Hepatocyte (in vitro differentiated cells): ENCODE measurements at regions not wholly inside any gene's neighbourhood (a gene's known extent, or its start where the extent isn't known, plus 50 kb on each side); places are given as distances from the start of the nearest gene placed in this dataset.

Experiments used
- DNase-seq: peaks from one replicate; pipeline ENCODE4 v3.0.0-alpha.2; 2016; ENCODE audit warnings: low spot score
- H2AFZ ChIP-seq: fragments of 200-600 bp; sonication (generic); 2 replicates; pipeline ENCODE4 v1.6.0; 2016; ENCODE audit warnings: antibody characterized with exemption, mild to moderate bottlenecking
- H3K27ac ChIP-seq: fragments of 200-600 bp; sonication (generic); 2 replicates; pipeline ENCODE4 v1.5.1; 2016; ENCODE audit warnings: mild to moderate bottlenecking
- H3K27me3 ChIP-seq: fragments of 200-600 bp; sonication (generic); 2 replicates; pipeline ENCODE4 v1.6.1; 2016
- H3K36me3 ChIP-seq: fragments of 200-600 bp; sonication (generic); replicated peaks from 2 replicates; pipeline ENCODE4 v1.5.1; 2016; ENCODE audit warnings: low read depth; ENCODE audit not compliant: insufficient read depth
- H3K4me1 ChIP-seq: fragments of 200-600 bp; sonication (generic); 2 replicates; pipeline ENCODE4 v1.5.1; 2016; ENCODE audit warnings: mild to moderate bottlenecking, moderate library complexity; ENCODE audit not compliant: insufficient read depth
- H3K4me2 ChIP-seq: fragments of 200-600 bp; sonication (generic); 2 replicates; pipeline ENCODE4 v1.6.0; 2016
- H3K4me3 ChIP-seq: fragments of 200-600 bp; sonication (generic); 2 replicates; pipeline ENCODE4 v1.5.1; 2016; ENCODE audit warnings: mild to moderate bottlenecking
- H3K79me2 ChIP-seq: fragments of 200-600 bp; sonication (generic); 2 replicates; pipeline ENCODE4 v1.6.0; 2017; ENCODE audit warnings: mild to moderate bottlenecking
- H3K9me2 ChIP-seq: fragments of 200-600 bp; sonication (generic); replicated peaks from 2 replicates; pipeline ENCODE4 v1.6.0; 2017; ENCODE audit warnings: mild to moderate bottlenecking; ENCODE audit not compliant: insufficient read depth
- H3K9me3 ChIP-seq: fragments of 200-600 bp; sonication (generic); 2 replicates; pipeline ENCODE4 v1.5.1; 2016; ENCODE audit warnings: low read depth, mild to moderate bottlenecking
- H4K20me1 ChIP-seq: fragments of 200-600 bp; sonication (generic); 2 replicates; pipeline ENCODE4 v1.6.0; 2016; ENCODE audit warnings: mild to moderate bottlenecking; ENCODE audit not compliant: insufficient read depth, poor library complexity, severe bottlenecking
- CTCF ChIP-seq: fragments of 200-600 bp; sonication (generic); IDR thresholded peaks from 2 replicates; pipeline ENCODE4 v1.5.1; 2016; ENCODE audit warnings: antibody characterized with exemption, mild to moderate bottlenecking; ENCODE audit not compliant: poor library complexity
- EZH2 ChIP-seq: fragments of 200-600 bp; sonication (generic); IDR thresholded peaks from 2 replicates; pipeline ENCODE4 v1.6.1; 2016; ENCODE audit warnings: antibody characterized with exemption, mild to moderate bottlenecking, borderline replicate concordance
- EZH2phosphoT487 ChIP-seq: fragments of 200-600 bp; sonication (generic); IDR thresholded peaks from one replicate; pipeline ENCODE4 v1.6.1; 2018; ENCODE audit warnings: antibody characterized with exemption, mild to moderate bottlenecking, low read depth, moderate library complexity; ENCODE audit not compliant: unreplicated experiment, severe bottlenecking
- WGBS: methylation state at CpG from one replicate; pipeline ENCODE4 v1.1.6; 2016; ENCODE audit warnings: low lambda C conversion rate; ENCODE audit errors: missing lambda C conversion rate; 5-methylcytosine and 5-hydroxymethylcytosine counted together

- H2AFZ ChIP-seq: no peak overlapping the region
- no peaks in the 10 kb centered on the region for H3K36me3 ChIP-seq
- no peaks in the 10 kb centered on the region for H4K20me1 ChIP-seq
- no peaks in the 10 kb centered on the region for H3K4me1 ChIP-seq
- no peak overlapping the region for H3K27ac ChIP-seq
- no peaks in the 10 kb centered on the region for H3K9me3 ChIP-seq
- H3K4me3 ChIP-seq: no peak overlapping the region
- H3K79me2 ChIP-seq: no peaks in the 10 kb centered on the region
- no peaks in the 10 kb centered on the region for H3K27me3 ChIP-seq
- DNase-seq: no peak
- H3K9me2 ChIP-seq: no peaks in the 10 kb centered on the region
- TF ChIP-seq EZH2: no peak
- no peak for TF ChIP-seq CTCF
- no peak for TF ChIP-seq EZH2phosphoT487
- WGBS: 94% methylated on average over 1 of the region's 1 CpG
- no peak overlapping the region for H3K4me2 ChIP-seq
Measured at GRCh38 chr4:24076811-24077210, 187.0 kb upstream of the PPARGC1A start.

DNA sequence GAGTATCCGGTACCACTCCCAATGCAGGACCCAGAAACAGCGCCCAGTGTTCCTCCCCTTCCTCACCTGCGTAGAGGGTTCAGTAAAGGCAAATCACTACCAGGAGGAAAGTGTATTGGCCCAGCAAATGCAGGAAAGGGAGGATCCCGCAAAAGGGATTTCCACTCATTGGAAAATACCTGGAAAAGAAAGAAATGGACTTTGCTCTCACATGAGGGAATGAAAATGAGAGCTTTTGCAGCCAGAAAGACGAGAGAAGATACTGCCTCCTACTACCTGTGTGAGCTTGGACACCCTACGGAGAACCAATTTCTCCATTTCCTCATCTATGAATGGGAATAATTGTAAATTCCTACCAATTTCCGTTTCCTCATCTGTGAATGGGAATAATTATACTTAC, 184.1 kb upstream of the PPARGC1A start:
- no peak overlapping the region for H3K27ac ChIP-seq
- no peaks in the 10 kb centered on the region for H3K27me3 ChIP-seq
- H3K9me2 ChIP-seq: no peaks in the 10 kb centered on the region
- H3K9me3 ChIP-seq: no peaks in the 10 kb centered on the region
- no peaks in the 10 kb centered on the region for H3K4me1 ChIP-seq
- no peak for DNase-seq
- H3K36me3 ChIP-seq: no peaks in the 10 kb centered on the region
- H3K79me2 ChIP-seq: no peaks in the 10 kb centered on the region
- H2AFZ ChIP-seq: no peak overlapping the region
- no peaks in the 10 kb centered on the region for H4K20me1 ChIP-seq
- H3K4me3 ChIP-seq: no peak overlapping the region
- WGBS: 91% methylated on average over 7 of the region's 7 CpGs
- TF ChIP-seq EZH2phosphoT487: no peak
- TF ChIP-seq EZH2: no peak
- TF ChIP-seq CTCF: no peak
- H3K4me2 ChIP-seq: no peak overlapping the region

GRCh38 chr4:24071612-24072372, 181.9 kb upstream of the PPARGC1A start:
- H3K79me2 ChIP-seq: no peaks in the 10 kb centered on the region
- H2AFZ ChIP-seq: no peak overlapping the region
- no peaks in the 10 kb centered on the region for H3K36me3 ChIP-seq
- H3K27me3 ChIP-seq: no peaks in the 10 kb centered on the region
- no peak overlapping the region for H3K4me3 ChIP-seq
- 82% methylated on average over 2 of the region's 2 CpGs for WGBS
- H3K4me1 ChIP-seq: no peaks in the 10 kb centered on the region
- no peak overlapping the region for H3K4me2 ChIP-seq
- TF ChIP-seq EZH2 (no peak), CTCF (no peak), EZH2phosphoT487 (no peak)
- no peak for DNase-seq
- H3K9me2 ChIP-seq: no peaks in the 10 kb centered on the region
- H4K20me1 ChIP-seq: no peaks in the 10 kb centered on the region
- no peaks in the 10 kb centered on the region for H3K9me3 ChIP-seq
- no peak overlapping the region for H3K27ac ChIP-seq

DNA sequence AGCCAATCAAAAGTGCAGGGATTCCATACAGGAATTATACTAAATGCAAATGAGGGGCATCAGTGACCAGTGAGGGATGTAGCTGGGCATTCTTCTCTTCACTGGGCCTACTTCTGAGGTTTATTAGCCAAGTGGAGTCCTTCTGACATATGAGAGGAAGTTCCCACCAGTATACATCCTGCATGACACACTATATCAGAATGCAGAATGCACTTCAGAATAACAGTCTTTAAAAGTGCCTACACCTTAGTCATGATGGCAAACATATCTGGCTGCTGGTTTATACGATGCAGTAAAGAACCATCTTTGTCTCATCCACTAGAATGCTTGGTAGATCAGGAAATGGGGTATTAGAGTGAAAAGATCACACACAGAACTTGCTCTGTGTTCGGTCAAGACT, 180.3 kb upstream of the PPARGC1A start:
- 58% methylated on average over 2 of the region's 2 CpGs for WGBS
- Histone ChIP-seq H3K36me3 (no peaks in the 10 kb centered on the region), H3K27me3 (no peaks in the 10 kb centered on the region), H3K27ac (no peak overlapping the region), H3K9me3 (no peaks in the 10 kb centered on the region), H3K4me2 (no peak overlapping the region), H3K4me1 (no peaks in the 10 kb centered on the region), H2AFZ (no peak overlapping the region), H3K79me2 (no peaks in the 10 kb centered on the region), H3K4me3 (no peak overlapping the region), H3K9me2 (no peaks in the 10 kb centered on the region), H4K20me1 (no peaks in the 10 kb centered on the region)
- DNase-seq: no peak
- no peak for TF ChIP-seq EZH2
- TF ChIP-seq CTCF: no peak
- no peak for TF ChIP-seq EZH2phosphoT487
